Endothelial cell (in vitro differentiated cells): ENCODE measurements at regions not wholly inside any gene's neighbourhood (a gene's known extent, or its start where the extent isn't known, plus 50 kb on each side); places are given as distances from the start of the nearest gene placed in this dataset.

Source experiments
- DNase-seq: peaks from one replicate; pipeline ENCODE4 v3.0.0; 2021; ENCODE audit warnings: low spot score
- H3K27ac Mint-ChIP-seq: one replicate; pipeline ENCODE4 v1.8.0; 2021; ENCODE audit warnings: mixed read lengths, inconsistent platforms; ENCODE audit not compliant: unreplicated experiment
- H3K27me3 Mint-ChIP-seq: one replicate; pipeline ENCODE4 v1.8.0; 2021; ENCODE audit warnings: mild to moderate bottlenecking, moderate library complexity, mixed read lengths, inconsistent platforms; ENCODE audit not compliant: unreplicated experiment
- H3K36me3 Mint-ChIP-seq: one replicate; pipeline ENCODE4 v1.8.0; 2021; ENCODE audit warnings: mild to moderate bottlenecking, low read depth, mixed read lengths, inconsistent platforms; ENCODE audit not compliant: unreplicated experiment
- H3K4me1 Mint-ChIP-seq: one replicate; pipeline ENCODE4 v1.8.0; 2021; ENCODE audit warnings: mild to moderate bottlenecking, mixed read lengths, inconsistent platforms; ENCODE audit not compliant: unreplicated experiment
- H3K4me3 Mint-ChIP-seq: one replicate; pipeline ENCODE4 v1.8.0; 2021; ENCODE audit warnings: mild to moderate bottlenecking, mixed read lengths, inconsistent platforms; ENCODE audit not compliant: unreplicated experiment
- H3K9me3 Mint-ChIP-seq: one replicate; pipeline ENCODE4 v1.8.0; 2021; ENCODE audit warnings: mixed read lengths, inconsistent platforms; ENCODE audit not compliant: unreplicated experiment
- CTCF ChIP-seq: fragments of 200-600 bp; sonication (generic); IDR thresholded peaks from one replicate; pipeline ENCODE4 v1.5.0; 2021; ENCODE audit warnings: antibody characterized with exemption; ENCODE audit not compliant: unreplicated experiment

GRCh38 chr15:93319121-93319814 is 230.3 kb upstream of the RGMA start:
- no peak for TF ChIP-seq CTCF
- no peak for DNase-seq
- Mint-ChIP-seq H3K27ac (no peak overlapping the region), H3K4me3 (no peak overlapping the region), H3K36me3 (no peaks in the 10 kb centered on the region), H3K9me3 (no peaks in the 10 kb centered on the region), H3K4me1 (peaks cover 2% of the 10 kb centered on the region), H3K27me3 (peaks cover 2% of the 10 kb centered on the region)

GRCh38 chr15:93317772-93318171 is 228.8 kb upstream of the RGMA start:
- Mint-ChIP-seq H3K4me1 (peaks cover 2% of the 10 kb centered on the region), H3K9me3 (no peaks in the 10 kb centered on the region), H3K36me3 (no peaks in the 10 kb centered on the region), H3K4me3 (no peak overlapping the region), H3K27ac (no peak overlapping the region), H3K27me3 (peaks cover 2% of the 10 kb centered on the region)
- no peak for TF ChIP-seq CTCF
- no peak for DNase-seq

DNA sequence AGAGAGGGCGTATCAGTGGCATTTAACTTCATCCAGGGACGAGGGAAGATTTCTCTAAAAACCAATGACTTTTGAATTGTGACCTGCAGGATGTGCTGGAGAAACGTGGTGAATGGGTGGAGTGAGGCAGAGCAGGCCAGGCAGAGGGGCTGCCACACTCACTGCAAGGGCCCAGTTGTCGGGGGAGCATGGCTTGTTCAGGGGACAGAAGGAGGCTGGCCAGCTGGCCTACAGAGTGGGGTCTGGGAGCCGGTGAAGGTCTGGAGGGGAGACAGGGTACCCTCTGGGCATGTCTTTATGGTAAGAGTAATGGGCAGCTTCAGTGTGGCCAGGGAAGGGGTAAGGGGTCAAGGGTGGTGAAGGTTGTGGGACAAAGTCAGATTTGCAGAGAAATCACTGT is 225.2 kb upstream of the RGMA start:
- Mint-ChIP-seq H3K9me3 (no peaks in the 10 kb centered on the region), H3K4me1 (peaks cover 7% of the 10 kb centered on the region), H3K36me3 (no peaks in the 10 kb centered on the region), H3K27ac (no peak overlapping the region), H3K4me3 (no peak overlapping the region), H3K27me3 (peaks cover 2% of the 10 kb centered on the region)
- TF ChIP-seq CTCF, result no peak
- no peak for DNase-seq

- Mint-ChIP-seq H3K36me3 (no peaks in the 10 kb centered on the region), H3K4me1 (peaks cover 7% of the 10 kb centered on the region), H3K27me3 (no peaks in the 10 kb centered on the region), H3K4me3 (no peak overlapping the region), H3K27ac (peak overlapping the region; percentile 16), H3K9me3 (no peaks in the 10 kb centered on the region)
- no peak for DNase-seq
- TF ChIP-seq CTCF, result no peak
These were observed 224.0 kb upstream of the RGMA start for GRCh38 chr15:93312891-93313486.

DNA sequence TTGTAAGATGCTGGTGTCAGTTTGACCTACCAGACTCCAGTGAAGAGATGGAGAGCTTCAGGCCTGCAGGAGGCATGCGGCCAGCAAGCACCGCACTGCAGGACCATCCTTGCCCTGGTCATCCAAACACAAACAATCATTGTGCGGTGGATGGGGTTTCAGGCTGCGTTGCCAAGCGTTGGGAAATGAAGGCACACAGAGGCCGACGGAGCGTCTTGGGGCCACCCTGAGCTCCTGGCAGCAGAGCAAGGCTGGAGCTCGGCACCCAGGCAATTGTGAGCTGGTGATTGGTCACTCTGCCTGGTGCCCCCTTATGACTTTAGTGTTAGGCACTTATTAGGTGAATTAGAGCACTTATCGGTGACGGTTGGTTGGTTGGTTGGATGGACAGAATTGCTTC is 222.6 kb upstream of the RGMA start:
- H3K4me3 Mint-ChIP-seq, result no peak overlapping the region
- H3K36me3 Mint-ChIP-seq, result no peaks in the 10 kb centered on the region
- peaks cover 5% of the 10 kb centered on the region for H3K4me1 Mint-ChIP-seq
- no peak for DNase-seq
- no peak for TF ChIP-seq CTCF
- no peaks in the 10 kb centered on the region for H3K9me3 Mint-ChIP-seq
- H3K27ac Mint-ChIP-seq, result no peak overlapping the region
- no peaks in the 10 kb centered on the region for H3K27me3 Mint-ChIP-seq
